Stimulated activated CD4-positive, alpha-beta T cell treated with anti-CD3 and anti-CD28 coated beads, Interleukin-12 subunit alpha, Interleukin-12 subunit beta, amount 100 ng/mL, for 48 hours (primary cell): ENCODE measurements at regions not wholly inside any gene's neighbourhood (a gene's known extent, or its start where the extent isn't known, plus 50 kb on each side); places are given as distances from the start of the nearest gene placed in this dataset.

Source experiments
- DNase-seq, 3 donors: peaks; one replicate each; pipeline ENCODE4 v3.0.0-alpha.2; 2020; ENCODE audit warnings: low read depth in 2 of 3, low spot score in 1 of 3

GRCh38 chr4:181331214-181331613, 912.0 kb upstream of the TENM3 start:
- DNase-seq, result no peak

- DNase-seq, result no peak
These were observed 897.3 kb upstream of the TENM3 start for GRCh38 chr4:181345931-181346330.

GRCh38 chr4:181350615-181351415, 892.4 kb upstream of the TENM3 start:
- no peak for DNase-seq

GRCh38 chr4:181364504-181364903, 878.7 kb upstream of the TENM3 start:
- DNase-seq, result no peak

GRCh38 chr4:181365671-181366070, 877.5 kb upstream of the TENM3 start:
- no peak for DNase-seq

GRCh38 chr4:181372014-181372413, 871.2 kb upstream of the TENM3 start:
- no peak for DNase-seq

- DNase-seq, result no peak
These were observed 867.1 kb upstream of the TENM3 start for GRCh38 chr4:181376058-181376457.

- DNase-seq, result no peak
These were observed 855.1 kb upstream of the TENM3 start for GRCh38 chr4:181388061-181388460.

GRCh38 chr4:181416966-181417365, 826.2 kb upstream of the TENM3 start:
- DNase-seq, result no peak

GRCh38 chr4:181418496-181418895, 824.7 kb upstream of the TENM3 start:
- no peak for DNase-seq

GRCh38 chr4:181420950-181421349, 822.3 kb upstream of the TENM3 start:
- DNase-seq, result no peak

- no peak for DNase-seq
These were observed 818.7 kb upstream of the TENM3 start for GRCh38 chr4:181424362-181425016.

GRCh38 chr4:181427076-181427475, 816.1 kb upstream of the TENM3 start:
- DNase-seq, result no peak

- DNase-seq, result no peak
These were observed 812.2 kb upstream of the TENM3 start for GRCh38 chr4:181431006-181431405.

- DNase-seq, result no peak
These were observed 811.5 kb upstream of the TENM3 start for GRCh38 chr4:181431661-181432060.

GRCh38 chr4:181432335-181432734, 810.9 kb upstream of the TENM3 start:
- DNase-seq, result no peak

- no peak for DNase-seq
These were observed 805.3 kb upstream of the TENM3 start for GRCh38 chr4:181437895-181438294.

GRCh38 chr4:181438641-181439040, 804.6 kb upstream of the TENM3 start:
- DNase-seq, result no peak

GRCh38 chr4:181443021-181443420, 800.2 kb upstream of the TENM3 start:
- no peak for DNase-seq

GRCh38 chr4:181465826-181466225, 777.4 kb upstream of the TENM3 start:
- no peak for DNase-seq

- no peak for DNase-seq
These were observed 774.8 kb upstream of the TENM3 start for GRCh38 chr4:181468451-181468850.

GRCh38 chr4:181470306-181470705, 772.9 kb upstream of the TENM3 start:
- DNase-seq, result no peak

GRCh38 chr4:181475359-181475758, 767.8 kb upstream of the TENM3 start:
- DNase-seq, result no peak
